A673 (cell line): ENCODE measurements at regions not wholly inside any gene's neighbourhood (a gene's known extent, or its start where the extent isn't known, plus 50 kb on each side); places are given as distances from the start of the nearest gene placed in this dataset.

ENCODE experiments used
- EZH2 ChIP-seq: fragments of 200-600 bp; sonication (generic); IDR thresholded peaks from 2 replicates; pipeline ENCODE4 v1.6.1; 2017; ENCODE audit warnings: borderline replicate concordance, low read depth, mild to moderate bottlenecking, mixed read lengths, antibody characterized with exemption, low read length; ENCODE audit not compliant: poor library complexity, severe bottlenecking
- TF ChIP-seq, protein P1 (sequence below): fragments of 300-800, 200-600 bp; sonication (generic); conservative IDR thresholded peaks from 2 replicates; pipeline ENCODE4 v1.5.1; 2017; ENCODE audit warnings: low read depth, mild to moderate bottlenecking, antibody characterized with exemption, low read length, moderate library complexity, mixed read lengths

DNA sequence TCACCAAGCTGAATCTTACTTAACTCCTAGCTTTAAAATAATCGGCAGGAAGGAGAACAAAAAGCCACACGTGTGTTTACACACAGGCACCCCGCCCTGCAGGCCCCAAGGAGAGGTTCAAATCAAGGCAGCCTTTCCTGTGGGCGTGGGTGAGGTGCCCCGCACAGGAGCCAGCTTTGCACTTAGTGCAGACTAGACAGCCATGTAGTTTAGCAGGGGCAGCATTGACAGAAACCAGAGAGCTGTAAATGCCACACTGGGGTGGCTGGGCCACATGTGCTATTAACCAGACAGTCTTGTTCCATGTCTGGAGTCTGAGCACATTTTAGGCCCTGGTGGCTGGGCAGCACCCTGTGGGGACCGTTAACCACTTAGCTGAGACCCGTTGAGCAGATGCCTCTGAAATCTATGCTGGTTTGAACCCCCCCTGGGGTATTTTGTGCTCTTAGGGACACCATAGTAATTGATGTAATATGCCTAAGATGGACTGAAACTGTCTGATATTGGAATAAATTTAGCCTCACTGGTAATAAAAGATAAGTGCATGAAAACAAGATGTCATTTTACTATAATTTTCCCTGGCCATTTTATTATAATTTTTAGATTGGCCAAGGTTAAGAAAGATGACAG lies 106.4 kb upstream of the KCNG1 start:
- TF ChIP-seq, protein P1, sequence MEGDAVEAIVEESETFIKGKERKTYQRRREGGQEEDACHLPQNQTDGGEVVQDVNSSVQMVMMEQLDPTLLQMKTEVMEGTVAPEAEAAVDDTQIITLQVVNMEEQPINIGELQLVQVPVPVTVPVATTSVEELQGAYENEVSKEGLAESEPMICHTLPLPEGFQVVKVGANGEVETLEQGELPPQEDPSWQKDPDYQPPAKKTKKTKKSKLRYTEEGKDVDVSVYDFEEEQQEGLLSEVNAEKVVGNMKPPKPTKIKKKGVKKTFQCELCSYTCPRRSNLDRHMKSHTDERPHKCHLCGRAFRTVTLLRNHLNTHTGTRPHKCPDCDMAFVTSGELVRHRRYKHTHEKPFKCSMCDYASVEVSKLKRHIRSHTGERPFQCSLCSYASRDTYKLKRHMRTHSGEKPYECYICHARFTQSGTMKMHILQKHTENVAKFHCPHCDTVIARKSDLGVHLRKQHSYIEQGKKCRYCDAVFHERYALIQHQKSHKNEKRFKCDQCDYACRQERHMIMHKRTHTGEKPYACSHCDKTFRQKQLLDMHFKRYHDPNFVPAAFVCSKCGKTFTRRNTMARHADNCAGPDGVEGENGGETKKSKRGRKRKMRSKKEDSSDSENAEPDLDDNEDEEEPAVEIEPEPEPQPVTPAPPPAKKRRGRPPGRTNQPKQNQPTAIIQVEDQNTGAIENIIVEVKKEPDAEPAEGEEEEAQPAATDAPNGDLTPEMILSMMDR = no peak
- no peak for TF ChIP-seq EZH2
